ENCODE measurements at regions not wholly inside any gene's neighbourhood (a gene's known extent, or its start where the extent isn't known, plus 50 kb on each side); places are given as distances from the start of the nearest gene placed in this dataset.

DNA sequence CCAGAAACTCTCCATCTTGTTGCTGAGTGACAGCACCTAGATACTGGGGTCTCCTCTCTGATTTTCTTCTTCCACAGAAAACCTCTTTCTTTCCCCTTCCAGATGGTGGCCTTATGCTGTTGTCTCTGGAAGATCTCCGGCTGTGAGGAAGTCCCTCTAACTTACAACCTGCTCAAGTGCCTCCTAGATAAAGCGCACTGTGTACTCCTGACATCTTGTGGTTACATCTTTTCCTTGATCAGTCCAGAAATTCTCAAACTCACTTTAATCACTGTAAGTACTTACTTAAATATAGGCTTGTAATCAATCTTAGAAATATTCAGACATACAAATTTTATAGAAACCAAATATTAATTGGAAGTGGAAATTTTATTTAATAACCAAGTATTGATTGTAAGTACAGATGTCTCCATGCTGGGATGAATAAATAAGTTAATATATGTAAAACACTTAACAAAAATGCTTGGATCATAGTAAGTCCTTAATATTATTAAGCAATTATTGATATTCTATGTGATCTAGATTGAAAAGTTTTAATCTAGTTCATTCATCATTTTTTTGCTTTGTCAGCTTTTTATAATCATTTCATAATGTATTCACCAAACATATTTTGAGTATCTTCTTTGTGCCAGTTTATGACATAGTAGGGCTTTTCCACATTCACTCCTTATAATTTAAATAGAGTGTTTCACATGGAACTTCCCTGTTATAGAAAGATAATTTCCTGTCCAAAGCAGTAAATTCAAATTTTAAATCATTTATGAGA lies 1381.4 kb upstream of the CDH6 start:
- TF ChIP-seq GATA3 (IDR thresholded peaks at IDR 0.05; ENCODE audit: low read depth, low read length) (no peak), GATA2 (IDR thresholded peaks at IDR 0.05; ENCODE audit: low read depth, low read length) (no peak)
